T follicular helper cell (primary cell): ENCODE measurements at regions not wholly inside any gene's neighbourhood (a gene's known extent, or its start where the extent isn't known, plus 50 kb on each side); places are given as distances from the start of the nearest gene placed in this dataset.

Experiments used
- DNase-seq: peaks from one replicate; pipeline ENCODE4 v3.0.0-alpha.2; 2020; ENCODE audit warnings: low read depth

- DNase-seq = no peak
These were observed 598.8 kb downstream of the PLPP3 start for GRCh38 chr1:55980582-55980981.

DNA sequence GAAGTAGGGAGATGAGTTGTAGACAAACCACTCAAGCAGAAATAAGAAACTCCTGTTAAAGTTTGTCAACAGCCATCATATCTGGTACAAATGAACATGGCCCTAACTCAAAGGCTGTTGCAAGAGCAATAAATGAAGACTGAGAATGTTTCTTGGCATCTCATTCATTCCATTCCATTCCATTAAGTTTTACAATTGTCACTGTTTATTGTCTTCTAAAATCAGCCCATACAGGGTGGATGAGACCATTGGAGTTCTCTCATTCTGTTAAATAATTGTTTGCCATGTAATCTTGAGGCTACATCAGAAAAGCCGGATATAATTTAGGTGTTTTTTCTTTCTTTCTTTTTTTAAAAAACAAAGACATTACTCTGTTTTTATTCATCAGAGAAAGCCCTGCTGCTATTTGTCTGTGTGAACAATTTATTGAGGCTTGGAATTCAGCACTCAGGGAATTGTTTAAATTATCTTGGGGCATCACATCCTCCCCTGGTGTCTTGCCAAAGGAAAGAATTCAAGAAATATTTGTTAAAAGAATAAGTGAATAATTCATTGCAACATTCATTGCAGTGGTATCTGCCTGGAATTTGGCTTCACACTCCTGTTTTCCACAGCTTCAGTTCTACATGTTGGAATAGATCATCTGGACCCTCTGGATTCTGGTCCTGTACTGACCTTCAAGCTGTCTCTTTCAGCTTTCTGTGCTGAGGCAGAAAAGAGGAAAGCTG, 604.5 kb downstream of the PLPP3 start:
- DNase-seq = no peak

GRCh38 chr1:55970526-55971110, 608.7 kb downstream of the PLPP3 start:
- DNase-seq = no peak

DNA sequence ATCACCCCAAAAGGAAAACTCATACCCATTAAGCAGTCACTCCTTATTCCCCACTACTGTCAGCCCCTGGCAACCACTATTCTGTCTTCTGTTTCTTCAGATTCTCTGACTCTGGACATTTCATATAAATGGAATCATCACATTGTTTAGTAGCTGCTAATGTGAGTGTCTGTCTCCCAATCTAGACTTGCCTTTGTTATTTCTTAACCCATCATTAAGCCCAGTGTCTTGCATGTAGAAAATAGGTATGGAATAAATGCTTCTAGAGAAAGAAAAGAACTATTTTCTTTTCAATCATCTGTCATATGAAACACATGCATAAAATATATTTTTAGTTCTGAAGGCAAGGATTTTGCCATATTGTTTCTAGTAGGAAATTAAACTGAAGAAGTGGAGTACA, 610.0 kb downstream of the PLPP3 start:
- no peak for DNase-seq

DNA sequence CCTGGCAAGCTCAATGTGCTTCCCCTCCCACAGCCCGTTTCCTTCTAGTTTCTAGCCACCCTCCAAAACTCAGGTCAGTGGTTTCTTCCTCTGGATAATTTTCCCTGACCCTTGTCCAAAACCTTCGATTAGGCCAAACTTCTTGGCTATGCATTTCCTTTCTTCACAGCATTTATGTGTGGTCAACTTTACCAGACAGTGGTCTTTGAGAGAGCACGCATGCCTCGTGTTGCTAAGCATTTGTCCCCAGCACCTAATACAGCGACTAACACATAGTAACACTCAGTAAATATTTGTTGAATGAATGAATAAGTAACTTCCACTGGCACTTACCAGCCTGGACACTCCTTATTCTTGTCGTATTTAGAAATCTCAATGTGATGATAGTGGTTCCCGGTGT, 610.7 kb downstream of the PLPP3 start:
- no peak for DNase-seq

DNA sequence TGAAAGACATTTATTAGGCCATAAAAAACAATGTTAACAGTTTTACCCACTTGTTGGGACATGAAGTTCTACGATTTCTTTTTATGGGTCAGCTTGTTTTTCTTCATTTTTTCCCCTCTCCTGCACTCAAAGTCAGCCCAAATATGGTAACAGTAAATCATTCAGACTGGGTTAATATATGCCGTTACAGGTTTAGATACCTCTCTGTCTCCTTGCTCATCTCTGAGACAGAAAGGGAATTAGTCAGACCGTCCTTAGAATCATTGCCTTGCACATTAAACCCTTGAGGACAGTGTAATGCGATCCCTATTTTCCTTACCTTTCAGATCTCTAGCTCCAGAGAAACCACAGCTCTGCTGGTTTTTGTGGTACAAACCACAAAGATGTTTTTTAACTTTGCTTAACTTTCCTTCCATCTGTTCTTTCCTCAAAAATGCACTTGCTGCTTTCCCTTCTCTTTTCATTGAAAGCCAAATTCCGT, 613.3 kb downstream of the PLPP3 start:
- DNase-seq = no peak

GRCh38 chr1:55962472-55962871, 616.9 kb downstream of the PLPP3 start:
- DNase-seq = no peak

DNA sequence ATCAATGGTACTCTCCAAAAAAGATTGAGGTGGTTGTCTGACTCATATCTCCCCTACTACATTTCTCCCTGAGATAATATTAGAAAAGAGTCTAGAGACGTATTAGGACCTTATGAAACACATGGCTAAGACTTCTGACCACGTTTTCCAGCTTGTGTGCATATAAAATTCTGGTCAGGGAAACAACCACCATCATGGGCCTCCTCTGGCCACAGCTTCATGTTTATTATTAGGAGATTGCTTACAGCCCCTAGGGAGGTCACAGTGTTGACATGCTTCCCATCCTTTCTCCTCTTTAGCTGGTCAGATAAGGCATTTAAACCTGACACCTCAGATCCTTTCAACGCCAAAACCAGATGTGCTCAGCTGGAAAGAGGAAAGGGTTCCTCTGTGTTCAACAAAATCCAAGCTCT, 620.2 kb downstream of the PLPP3 start:
- no peak for DNase-seq

- DNase-seq = no peak
These were observed 620.9 kb downstream of the PLPP3 start for GRCh38 chr1:55958498-55958897.

GRCh38 chr1:55957276-55957675, 622.1 kb downstream of the PLPP3 start:
- no peak for DNase-seq

DNA sequence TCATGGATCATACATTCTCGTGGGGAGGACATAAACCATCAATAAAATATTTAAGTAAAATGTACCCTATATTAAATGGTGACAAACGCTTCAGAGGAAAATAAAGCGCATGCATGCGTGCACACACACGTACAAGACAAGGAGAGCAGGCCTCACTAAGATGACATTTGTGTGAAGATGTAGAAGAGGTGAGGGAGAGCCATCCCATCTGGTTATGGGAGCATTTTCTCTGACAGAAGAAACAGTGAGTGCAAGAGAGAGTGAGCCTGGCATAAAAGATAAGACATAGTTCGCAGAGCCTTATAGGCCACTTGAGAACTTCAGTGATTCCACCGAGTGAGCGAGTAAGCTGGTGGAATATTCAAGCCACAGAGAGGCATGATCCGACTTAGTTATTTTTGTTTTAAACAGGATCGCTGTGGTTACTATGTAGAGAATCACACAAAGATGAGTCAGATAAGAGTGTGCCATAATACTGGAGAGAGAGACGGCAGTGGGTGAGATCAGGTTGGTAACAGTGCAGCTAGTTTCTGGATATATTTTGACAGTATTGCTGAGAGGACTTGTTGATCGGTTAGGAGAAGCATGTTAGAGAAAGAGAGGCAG, 624.2 kb downstream of the PLPP3 start:
- DNase-seq = no peak

DNA sequence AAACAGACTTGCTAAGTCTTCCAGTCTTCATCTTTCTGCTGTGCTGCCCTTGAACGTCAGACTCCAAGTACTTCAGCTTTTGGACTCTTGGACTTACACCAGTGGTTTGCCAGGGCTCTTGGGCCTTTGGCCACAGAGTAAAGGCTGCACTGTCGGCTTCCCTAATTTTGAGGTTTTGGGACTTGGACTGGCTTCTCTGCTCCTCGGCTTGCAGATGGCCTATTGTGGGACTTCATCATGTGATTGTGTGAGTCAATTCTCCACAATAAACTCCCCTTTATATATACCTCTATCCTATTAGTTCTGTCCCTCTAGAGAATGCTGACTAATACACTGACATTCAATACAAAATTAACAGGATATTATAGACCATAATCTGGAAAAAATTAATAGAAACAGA, 628.1 kb downstream of the PLPP3 start:
- DNase-seq = no peak

GRCh38 chr1:55947446-55947845, 631.9 kb downstream of the PLPP3 start:
- no peak for DNase-seq

- DNase-seq = no peak
These were observed 635.5 kb downstream of the PLPP3 start for GRCh38 chr1:55943721-55944435.

DNA sequence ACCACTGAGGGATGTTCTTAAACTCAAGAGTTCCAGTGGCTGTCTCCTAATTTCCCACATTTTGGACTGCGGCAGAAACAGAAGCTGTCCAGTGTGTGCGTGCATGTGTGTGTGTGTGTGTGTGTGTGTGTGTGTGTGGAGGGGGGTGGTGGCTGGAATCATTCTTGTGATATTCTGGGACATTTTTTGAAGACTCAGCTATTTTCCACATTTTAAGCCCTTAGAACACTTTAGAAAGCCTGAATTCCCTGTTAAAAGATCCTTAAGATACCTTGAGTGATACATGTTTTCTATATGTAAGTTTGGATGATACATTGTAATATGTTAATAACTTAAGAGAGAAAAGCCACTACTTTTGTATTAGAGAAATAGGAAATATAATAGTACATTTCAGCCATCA, 636.4 kb downstream of the PLPP3 start:
- DNase-seq = no peak

- no peak for DNase-seq
These were observed 639.5 kb downstream of the PLPP3 start for GRCh38 chr1:55939866-55940265.

DNA sequence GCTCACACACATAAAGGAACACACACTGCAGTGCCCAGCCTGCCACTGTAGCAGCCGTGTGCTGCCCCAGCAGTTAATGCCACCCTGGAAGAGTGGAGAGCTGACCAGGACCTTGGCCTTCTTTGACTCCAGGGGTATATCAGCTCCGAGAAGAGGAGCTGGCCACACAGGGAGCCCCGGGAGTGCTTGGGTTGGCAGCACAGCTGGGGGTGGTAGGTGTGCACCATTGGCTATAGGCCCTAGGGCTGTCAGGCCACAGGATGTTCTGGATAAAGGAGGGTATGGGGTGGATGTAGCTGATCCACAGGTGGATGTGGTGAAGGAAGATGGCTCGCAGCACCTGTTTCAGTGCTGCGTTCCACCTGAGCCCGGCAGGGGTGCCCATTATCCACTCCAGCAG, 640.5 kb downstream of the PLPP3 start:
- no peak for DNase-seq

DNA sequence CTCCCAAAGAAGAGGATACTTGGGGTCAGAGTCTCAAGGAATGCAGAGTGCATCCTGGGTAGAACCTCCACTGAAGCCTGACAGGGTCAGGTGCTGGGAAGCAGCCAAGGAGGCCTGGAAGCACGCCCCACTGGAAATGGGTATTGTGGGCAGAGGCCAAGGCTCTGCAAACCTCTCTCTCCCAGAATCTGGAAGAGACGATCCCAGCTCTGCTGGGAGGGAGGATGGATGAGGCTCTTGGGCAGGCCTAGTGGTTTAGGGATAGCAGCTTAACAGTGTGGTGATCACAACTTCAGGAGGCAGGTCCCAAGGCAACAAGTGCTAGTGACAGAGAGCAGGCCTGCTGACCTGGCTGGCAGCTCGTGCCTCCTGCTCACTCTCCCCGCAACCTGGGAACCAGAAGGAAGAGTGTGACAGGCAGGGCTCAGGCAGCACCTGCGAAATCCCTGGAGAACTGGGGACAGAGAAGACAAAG, 641.0 kb downstream of the PLPP3 start:
- DNase-seq = no peak

GRCh38 chr1:55937840-55938375, 641.5 kb downstream of the PLPP3 start:
- no peak for DNase-seq

DNA sequence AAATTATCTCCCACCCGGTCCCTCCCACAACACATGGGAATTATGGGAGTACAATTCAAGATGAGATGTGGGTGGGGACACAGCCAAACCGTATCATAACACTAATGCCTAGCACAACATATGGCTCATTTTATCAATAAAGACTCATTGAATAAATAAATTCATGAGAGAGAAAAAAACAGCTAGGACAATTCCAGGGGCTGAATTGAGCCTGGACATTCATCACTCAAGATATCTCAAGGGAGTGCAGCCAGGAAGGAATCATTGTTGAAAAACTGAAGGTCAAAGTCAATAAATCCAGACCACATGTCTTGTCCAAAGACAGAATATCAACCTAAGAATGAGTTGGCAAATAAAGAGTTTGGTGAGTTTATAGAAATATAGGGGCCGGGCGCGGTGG, 644.1 kb downstream of the PLPP3 start:
- DNase-seq = no peak

DNA sequence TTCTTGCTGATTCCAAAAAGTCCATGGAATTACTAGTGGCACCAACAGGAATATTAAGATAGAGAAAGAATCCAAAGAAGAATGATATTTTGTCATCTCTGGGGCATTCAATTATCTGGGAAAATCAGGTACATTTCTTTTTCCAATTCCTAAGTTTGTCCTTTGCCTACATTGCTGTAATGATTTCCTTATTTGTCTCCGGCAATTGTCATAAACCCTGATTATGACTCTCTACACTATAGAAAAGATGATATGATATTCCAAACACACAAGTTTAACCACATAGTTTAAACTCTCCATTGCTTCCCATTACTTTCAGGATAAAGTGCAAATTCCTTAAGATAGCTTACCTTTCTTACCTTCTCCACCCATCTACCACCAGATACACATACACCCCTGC, 647.0 kb downstream of the PLPP3 start:
- no peak for DNase-seq
